HCT116 (cell line): ENCODE measurements at regions not wholly inside any gene's neighbourhood (a gene's known extent, or its start where the extent isn't known, plus 50 kb on each side); places are given as distances from the start of the nearest gene placed in this dataset.

ENCODE experiments used
- ATAC-seq: fragments of 200-7000 bp; cut with Tn5 transposase; 2 replicates; pipeline ENCODE4 v1.9.1; 2020; ENCODE audit warnings: mild to moderate bottlenecking, moderate library complexity
- BruUV-seq: library from RNA; stranded (reverse); fragments of 400-500 nt; replicated peaks from 2 replicates; lab custom pipeline; 2021; lab: Mats Ljungman, UMichigan
- CTCF ChIA-PET: fragments of 300-600 bp; sonication (Branson Sonifier 250); formaldehyde crosslinking; loops from one replicate; lab custom pipeline; 2021; ENCODE audit warnings: antibody characterized with exemption; lab: Charles Lee
- POLR2A ChIA-PET: fragments of 300-600, 350-600 bp; sonication (Branson Sonifier 250); formaldehyde crosslinking; loops from one replicate; lab custom pipeline; 2021; ENCODE audit warnings: antibody characterized with exemption; lab: Charles Lee
- RAD21 ChIA-PET, 2 experiments: fragments of 300-600 bp; sonication (Branson Sonifier 250); formaldehyde crosslinking; loops; one replicate each; lab custom pipeline; 2023; ENCODE audit warnings: low total read pairs in 2 of 2; ENCODE audit not compliant: uncharacterized antibody in 2 of 2, unreplicated experiment in 2 of 2, low non-redundant PET in 1 of 2; lab: Charles Lee
- DNase-seq: peaks from one replicate; pipeline ENCODE4 v3.0.0-alpha.2; 2010; ENCODE audit warnings: low read depth, low spot score
- H2AFZ ChIP-seq: fragments of 200-600 bp; shearing (Covaris generic), sonication (generic); 2 replicates; pipeline ENCODE4 v1.6.1; 2017; ENCODE audit warnings: low read depth, mixed run types, mixed read lengths, antibody characterized with exemption, low read length; ENCODE audit not compliant: poor library complexity, severe bottlenecking
- H3K27ac ChIP-seq: 2 replicates; pipeline ENCODE4 v1.5.1; 2012; ENCODE audit warnings: low read depth, low read length
- H3K27me3 ChIP-seq: fragments of 200-600 bp; sonication (generic); 2 replicates; pipeline ENCODE4 v1.6.1; 2016; ENCODE audit warnings: mixed run types, low read length, mixed read lengths; ENCODE audit not compliant: insufficient read depth
- H3K36me3 ChIP-seq, 2 experiments: fragments of 200-500 bp in 1 of 2; fragments of 200-600 bp in 1 of 2; sonication (Bioruptor generic) in 1 of 2; sonication (generic) in 1 of 2; 2 replicates each; pipeline versions ENCODE4 v1.5.1 to v1.6.1; 2014 to 2016; ENCODE audit warnings: low read length in 2 of 2, inconsistent platforms in 1 of 2, mixed read lengths in 1 of 2, mixed run types in 1 of 2; ENCODE audit not compliant: insufficient read depth in 2 of 2, control insufficient read depth in 1 of 2
- H3K4me1 ChIP-seq, 2 experiments: fragments of 200-600 bp in 1 of 2; sonication (generic) in 1 of 2; 2 replicates each; pipeline versions ENCODE4 v1.5.1 to v1.6.1; 2012 to 2017; ENCODE audit warnings: low read length in 2 of 2, inconsistent platforms in 1 of 2, mild to moderate bottlenecking in 1 of 2, mixed read lengths in 1 of 2, mixed run types in 1 of 2, moderate library complexity in 1 of 2; ENCODE audit not compliant: insufficient read depth in 2 of 2, control insufficient read depth in 1 of 2
- H3K4me2 ChIP-seq: fragments of 200-600 bp; sonication (generic); 2 replicates; pipeline ENCODE4 v1.6.1; 2017; ENCODE audit warnings: mixed run types, low read length, mixed read lengths
- H3K4me3 ChIP-seq, 2 experiments: fragments of 200-600 bp in 1 of 2; sonication (generic) in 1 of 2; replicated peaks in 1 of 2; 2 replicates each; pipeline ENCODE4 v1.5.1; 2011 to 2016; ENCODE audit warnings: low read length in 2 of 2, control low read depth in 1 of 2, low read depth in 1 of 2, mild to moderate bottlenecking in 1 of 2, mixed read lengths in 1 of 2, mixed run types in 1 of 2
- H3K79me2 ChIP-seq: fragments of 200-600 bp; sonication (generic); 2 replicates; pipeline ENCODE4 v1.6.1; 2017; ENCODE audit warnings: mild to moderate bottlenecking, mixed run types, low read length, moderate library complexity, mixed read lengths; ENCODE audit not compliant: insufficient read depth
- H3K9ac ChIP-seq: fragments of 200-600 bp; sonication (generic); 2 replicates; pipeline ENCODE4 v1.6.1; 2016; ENCODE audit warnings: low read length, mixed read lengths
- H3K9me2 ChIP-seq: fragments of 200-600 bp; sonication (generic), shearing (Covaris generic); 2 replicates; pipeline ENCODE4 v1.6.1; 2017; ENCODE audit warnings: mixed run types, mild to moderate bottlenecking, moderate library complexity; ENCODE audit not compliant: insufficient read depth
- H3K9me3 ChIP-seq, 2 experiments: fragments of 200-500 bp in 1 of 2; fragments of 200-600 bp in 1 of 2; sonication (Bioruptor generic) in 1 of 2; sonication (generic) in 1 of 2; 2 replicates each; pipeline ENCODE4 v1.6.1; 2014 to 2017; ENCODE audit warnings: low read length in 2 of 2, mixed read lengths in 2 of 2, inconsistent platforms in 1 of 2, low read depth in 1 of 2, mild to moderate bottlenecking in 1 of 2, mixed run types in 1 of 2, moderate library complexity in 1 of 2; ENCODE audit not compliant: control insufficient read depth in 1 of 2, insufficient read depth in 1 of 2
- H4K20me1 ChIP-seq: fragments of 200-600 bp; sonication (generic), shearing (Covaris generic); 2 replicates; pipeline ENCODE4 v1.6.1; 2017; ENCODE audit warnings: mixed run types, mild to moderate bottlenecking, moderate library complexity; ENCODE audit not compliant: insufficient read depth
- CBX3 ChIP-seq: IDR thresholded peaks from 2 replicates; pipeline ENCODE4 v1.6.1; 2012; ENCODE audit warnings: low read depth
- EZH2 ChIP-seq: fragments of 200-600 bp; sonication (generic); IDR thresholded peaks from 2 replicates; pipeline ENCODE4 v1.6.1; 2017; ENCODE audit warnings: antibody characterized with exemption, mixed run types
- EZH2phosphoT487 ChIP-seq: fragments of 200-600 bp; IDR thresholded peaks from 2 replicates; pipeline ENCODE4 v1.6.1; 2018; ENCODE audit warnings: antibody characterized with exemption, borderline replicate concordance
- FOSL1 ChIP-seq: IDR thresholded peaks from 2 replicates; pipeline ENCODE4 v1.6.1; 2012; ENCODE audit warnings: low read depth
- POLR2AphosphoS5 ChIP-seq: IDR thresholded peaks from 2 replicates; pipeline ENCODE4 v1.6.1; 2011; ENCODE audit warnings: mild to moderate bottlenecking, low read depth, low read length, moderate library complexity
- YY1 ChIP-seq: IDR thresholded peaks from 2 replicates; pipeline ENCODE4 v1.6.1; 2011; ENCODE audit warnings: low read length, low read depth, moderate library complexity, mild to moderate bottlenecking; ENCODE audit not compliant: insufficient replicate concordance; ENCODE audit errors: extremely low read depth
- intact Hi-C: fragments of 100-400 bp; cut with micrococcal nuclease; formaldehyde crosslinking; loops from 2 replicates; pipeline ENCODE4 v1.10.0; 2022
- TF ChIP-seq, protein P1 (sequence below), 3 experiments: fragments of 200-600 bp in 1 of 3; sonication (generic) in 1 of 3; IDR thresholded peaks in 2 of 3; conservative IDR thresholded peaks in 1 of 3; 2 replicates each; pipeline ENCODE4 v1.5.1; 2012 to 2017; ENCODE audit warnings: low read depth in 2 of 3, low read length in 2 of 3, antibody characterized with exemption in 1 of 3, borderline replicate concordance in 1 of 3, control low read depth in 1 of 3, mild to moderate bottlenecking in 1 of 3, mixed read lengths in 1 of 3, mixed run types in 1 of 3, moderate library complexity in 1 of 3; ENCODE audit not compliant: insufficient read depth in 1 of 3
- TF ChIP-seq, protein P2 (sequence below): IDR thresholded peaks from 2 replicates; pipeline ENCODE4 v1.6.1; 2011; ENCODE audit warnings: mild to moderate bottlenecking, low read length, moderate library complexity; ENCODE audit not compliant: insufficient replicate concordance; ENCODE audit errors: extremely low read depth

DNA sequence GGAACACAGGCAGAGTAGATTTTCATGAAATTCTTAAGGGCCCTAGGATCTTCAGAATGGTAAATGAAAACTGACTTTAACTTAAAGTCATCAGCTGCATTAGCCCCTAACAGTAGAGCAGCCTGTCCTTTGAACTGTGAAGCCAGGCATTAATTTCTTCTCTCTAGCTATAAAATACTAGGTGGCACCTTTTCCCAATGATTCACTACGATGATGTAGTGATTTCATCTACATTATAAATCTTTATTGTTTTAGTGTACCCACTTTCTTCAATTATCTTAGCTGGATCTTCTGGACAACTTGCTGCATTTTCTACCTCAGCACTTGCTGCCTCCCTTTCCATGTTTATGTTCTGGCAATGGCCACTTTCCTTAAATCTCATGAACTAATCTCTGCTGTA, 290.5 kb downstream of the NOL4 start:
- BruUV-seq: no TSS peak
- ATAC-seq: no peak
- RAD21 ChIA-PET: no interaction called here

More for the DNA sequence above, 290.5 kb downstream of the NOL4 start:
- no peak for TF ChIP-seq EZH2phosphoT487
- TF ChIP-seq, protein P1, sequence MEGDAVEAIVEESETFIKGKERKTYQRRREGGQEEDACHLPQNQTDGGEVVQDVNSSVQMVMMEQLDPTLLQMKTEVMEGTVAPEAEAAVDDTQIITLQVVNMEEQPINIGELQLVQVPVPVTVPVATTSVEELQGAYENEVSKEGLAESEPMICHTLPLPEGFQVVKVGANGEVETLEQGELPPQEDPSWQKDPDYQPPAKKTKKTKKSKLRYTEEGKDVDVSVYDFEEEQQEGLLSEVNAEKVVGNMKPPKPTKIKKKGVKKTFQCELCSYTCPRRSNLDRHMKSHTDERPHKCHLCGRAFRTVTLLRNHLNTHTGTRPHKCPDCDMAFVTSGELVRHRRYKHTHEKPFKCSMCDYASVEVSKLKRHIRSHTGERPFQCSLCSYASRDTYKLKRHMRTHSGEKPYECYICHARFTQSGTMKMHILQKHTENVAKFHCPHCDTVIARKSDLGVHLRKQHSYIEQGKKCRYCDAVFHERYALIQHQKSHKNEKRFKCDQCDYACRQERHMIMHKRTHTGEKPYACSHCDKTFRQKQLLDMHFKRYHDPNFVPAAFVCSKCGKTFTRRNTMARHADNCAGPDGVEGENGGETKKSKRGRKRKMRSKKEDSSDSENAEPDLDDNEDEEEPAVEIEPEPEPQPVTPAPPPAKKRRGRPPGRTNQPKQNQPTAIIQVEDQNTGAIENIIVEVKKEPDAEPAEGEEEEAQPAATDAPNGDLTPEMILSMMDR (IDR thresholded peaks at IDR 0.05 in 2 of 3, conservative IDR thresholded peaks at IDR 0.05 in 1 of 3; ENCODE audit: borderline replicate concordance in 1 of 3, insufficient read depth in 1 of 3, low read depth in 2 of 3, low read length in 2 of 3): no peak
- TF ChIP-seq EZH2: no peak
- TF ChIP-seq YY1: no peak
- TF ChIP-seq CBX3: no peak
- TF ChIP-seq, protein P2, sequence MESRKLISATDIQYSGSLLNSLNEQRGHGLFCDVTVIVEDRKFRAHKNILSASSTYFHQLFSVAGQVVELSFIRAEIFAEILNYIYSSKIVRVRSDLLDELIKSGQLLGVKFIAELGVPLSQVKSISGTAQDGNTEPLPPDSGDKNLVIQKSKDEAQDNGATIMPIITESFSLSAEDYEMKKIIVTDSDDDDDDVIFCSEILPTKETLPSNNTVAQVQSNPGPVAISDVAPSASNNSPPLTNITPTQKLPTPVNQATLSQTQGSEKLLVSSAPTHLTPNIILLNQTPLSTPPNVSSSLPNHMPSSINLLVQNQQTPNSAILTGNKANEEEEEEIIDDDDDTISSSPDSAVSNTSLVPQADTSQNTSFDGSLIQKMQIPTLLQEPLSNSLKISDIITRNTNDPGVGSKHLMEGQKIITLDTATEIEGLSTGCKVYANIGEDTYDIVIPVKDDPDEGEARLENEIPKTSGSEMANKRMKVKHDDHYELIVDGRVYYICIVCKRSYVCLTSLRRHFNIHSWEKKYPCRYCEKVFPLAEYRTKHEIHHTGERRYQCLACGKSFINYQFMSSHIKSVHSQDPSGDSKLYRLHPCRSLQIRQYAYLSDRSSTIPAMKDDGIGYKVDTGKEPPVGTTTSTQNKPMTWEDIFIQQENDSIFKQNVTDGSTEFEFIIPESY: no peak
- no peak for TF ChIP-seq POLR2AphosphoS5
- no peak for TF ChIP-seq FOSL1
- CTCF ChIA-PET: no interaction called here
- Histone ChIP-seq H3K27ac (no peak overlapping the region), H2AFZ (no peak overlapping the region), H3K4me1 (no peaks in the 10 kb centered on the region), H3K79me2 (no peaks in the 10 kb centered on the region), H3K9me2 (no peaks in the 10 kb centered on the region), H3K9ac (no peak overlapping the region), H3K4me3 (no peak overlapping the region), H3K4me2 (no peak overlapping the region), H3K27me3 (no peaks in the 10 kb centered on the region), H3K36me3 (no peaks in the 10 kb centered on the region), H4K20me1 (no peaks in the 10 kb centered on the region), H3K9me3 (peaks cover 6 to 15% of the 10 kb centered on the region in 2 experiments; a peak in 3 of 4 replicates)
- intact Hi-C loops: no loop called here
- POLR2A ChIA-PET: no interaction called here
- DNase-seq: no peak
